CD4-positive, alpha-beta memory T cell (primary cell): ENCODE measurements at regions not wholly inside any gene's neighbourhood (a gene's known extent, or its start where the extent isn't known, plus 50 kb on each side); places are given as distances from the start of the nearest gene placed in this dataset.
"Not testable (repeated sequence)": the region's sequence is repeated elsewhere in the genome, so short reads cannot be mapped to it uniquely, and the experiment has no call there.

ENCODE experiments used
- CTCF ChIA-PET: fragments of 350-600 bp; sonication (Branson Sonifier 250); formaldehyde crosslinking; loops from one replicate; lab custom pipeline; 2021; ENCODE audit warnings: inconsistent platforms; ENCODE audit not compliant: partially characterized antibody; lab: Charles Lee
- POLR2A ChIA-PET: fragments of 350-600 bp; sonication (Branson Sonifier 250); formaldehyde crosslinking; loops from one replicate; lab custom pipeline; 2021; ENCODE audit not compliant: partially characterized antibody; lab: Charles Lee
- DNase-seq, 5 donors: peaks; one replicate each; pipeline versions ENCODE4 v3.0.0 to v3.0.0-alpha.2; 2020 to 2022; ENCODE audit warnings: mixed read lengths in 1 of 5
- H3K27ac ChIP-seq: one replicate; pipeline ENCODE4 v1.7.0; 2013; ENCODE audit warnings: low read depth, low read length
- H3K27me3 ChIP-seq: 2 replicates; pipeline ENCODE4 v1.7.0; 2013; ENCODE audit warnings: mild to moderate bottlenecking, low read length, moderate library complexity; ENCODE audit not compliant: insufficient read depth
- H3K36me3 ChIP-seq: 2 replicates; pipeline ENCODE4 v1.7.0; 2013; ENCODE audit warnings: mild to moderate bottlenecking, low read length, moderate library complexity; ENCODE audit not compliant: insufficient read depth
- H3K4me1 ChIP-seq: 2 replicates; pipeline ENCODE4 v1.7.0; 2013; ENCODE audit warnings: mild to moderate bottlenecking, low read length, moderate library complexity; ENCODE audit not compliant: insufficient read depth
- H3K4me3 ChIP-seq, 2 donors: one replicate each; pipeline ENCODE4 v1.7.0; 2013; ENCODE audit warnings: low read length in 2 of 2, mild to moderate bottlenecking in 1 of 2
- H3K9me3 ChIP-seq, 2 donors: one replicate each; pipeline ENCODE4 v1.7.0; 2013; ENCODE audit warnings: low read length in 2 of 2, control low read depth in 1 of 2; ENCODE audit not compliant: control insufficient read depth in 1 of 2
- H3K27ac Mint-ChIP-seq, 7 donors: one replicate each; pipeline ENCODE4 v1.8.0; 2020 to 2021; ENCODE audit warnings: mixed read lengths in 7 of 7, mild to moderate bottlenecking in 6 of 7, inconsistent platforms in 3 of 7, moderate library complexity in 3 of 7
- H3K27me3 Mint-ChIP-seq, 2 donors: one replicate each; pipeline ENCODE4 v1.8.0; 2020 to 2021; ENCODE audit warnings: mixed read lengths in 2 of 2
- H3K36me3 Mint-ChIP-seq, 2 donors: one replicate each; pipeline ENCODE4 v1.8.0; 2020 to 2021; ENCODE audit warnings: mixed read lengths in 2 of 2, inconsistent platforms in 1 of 2, mild to moderate bottlenecking in 1 of 2
- H3K4me1 Mint-ChIP-seq, 4 donors: one replicate each; pipeline ENCODE4 v1.8.0; 2020 to 2021; ENCODE audit warnings: mixed read lengths in 4 of 4, mild to moderate bottlenecking in 1 of 4
- H3K4me3 Mint-ChIP-seq, 8 donors: one replicate each; pipeline ENCODE4 v1.8.0; 2020 to 2021; ENCODE audit warnings: mixed read lengths in 8 of 8, mild to moderate bottlenecking in 7 of 8, moderate library complexity in 6 of 8, inconsistent platforms in 3 of 8
- H3K9me3 Mint-ChIP-seq, 8 donors: one replicate each; pipeline ENCODE4 v1.8.0; 2020 to 2021; ENCODE audit warnings: mixed read lengths in 8 of 8, mild to moderate bottlenecking in 5 of 8, inconsistent platforms in 3 of 8, moderate library complexity in 1 of 8
- intact Hi-C: fragments of 100-400 bp; cut with micrococcal nuclease; formaldehyde crosslinking; loops from one replicate; pipeline ENCODE4 v1.15.1; 2023

GRCh38 chr10:33921970-33922605 lies 587.6 kb upstream of the NRP1 start:
- H3K27me3 Mint-ChIP-seq = peaks cover 3 to 4% of the 10 kb centered on the region in 2 donors
- H3K36me3 ChIP-seq = no peaks in the 10 kb centered on the region
- intact Hi-C loops = no loop called here

DNA sequence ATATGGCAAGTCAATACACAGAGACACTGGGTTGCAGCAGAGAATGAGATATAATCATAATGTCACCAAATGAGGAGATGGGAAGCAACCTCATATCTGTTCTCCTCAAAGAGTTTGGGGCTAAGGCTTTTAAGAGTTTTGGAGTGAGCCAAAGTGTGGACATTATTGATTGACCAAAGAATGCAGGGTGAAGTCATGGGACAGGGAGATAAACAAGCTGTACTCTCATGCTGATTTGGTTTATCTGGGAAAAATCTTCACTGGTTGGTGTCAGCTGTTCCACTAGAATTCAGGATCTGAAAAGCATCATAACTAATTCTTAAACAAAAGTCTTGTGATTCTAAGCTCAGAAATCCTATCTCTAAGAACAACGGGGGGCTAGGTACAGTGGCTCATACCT lies 585.9 kb upstream of the NRP1 start:
- H3K4me3 ChIP-seq = no peak overlapping the region
- intact Hi-C loops = no loop called here
- H3K36me3 Mint-ChIP-seq = no peaks in the 10 kb centered on the region
- no peaks in the 10 kb centered on the region for H3K27me3 ChIP-seq
- H3K27me3 Mint-ChIP-seq = peaks cover 4 to 5% of the 10 kb centered on the region in 2 donors
- no peak overlapping the region for H3K27ac Mint-ChIP-seq
- no peaks in the 10 kb centered on the region for H3K9me3 ChIP-seq
- POLR2A ChIA-PET = no interaction called here
- no peak for DNase-seq
- no peaks in the 10 kb centered on the region for H3K4me1 Mint-ChIP-seq
- H3K27ac ChIP-seq = no peak overlapping the region
- no peak overlapping the region for H3K4me3 Mint-ChIP-seq
- H3K4me1 ChIP-seq = no peaks in the 10 kb centered on the region
- H3K36me3 ChIP-seq = no peaks in the 10 kb centered on the region
- H3K9me3 Mint-ChIP-seq = no peaks in the 10 kb centered on the region
- CTCF ChIA-PET = no interaction called here

More at GRCh38 chr10:33921970-33922605, 587.6 kb upstream of the NRP1 start:
- Histone ChIP-seq H3K27ac (no peak overlapping the region), H3K9me3 (no peaks in the 10 kb centered on the region), H3K4me3 (no peak overlapping the region), H3K4me1 (no peaks in the 10 kb centered on the region), H3K27me3 (no peaks in the 10 kb centered on the region)
- Mint-ChIP-seq H3K9me3 (peaks cover 0 to 2% (median 0%) of the 10 kb centered on the region in 8 donors), H3K36me3 (no peaks in the 10 kb centered on the region), H3K4me3 (no peak overlapping the region), H3K4me1 (no peaks in the 10 kb centered on the region), H3K27ac (no peak overlapping the region)
- CTCF ChIA-PET = no interaction called here
- no peak for DNase-seq
- POLR2A ChIA-PET = no interaction called here

- H3K4me3 ChIP-seq = no peak overlapping the region
- no peaks in the 10 kb centered on the region for H3K9me3 ChIP-seq
- no peak for DNase-seq
- no peaks in the 10 kb centered on the region for H3K36me3 ChIP-seq
- intact Hi-C loops = no loop called here
- Mint-ChIP-seq H3K36me3 (no peaks in the 10 kb centered on the region), H3K27me3 (peaks cover 4 to 6% of the 10 kb centered on the region in 2 donors), H3K9me3 (no peaks in the 10 kb centered on the region), H3K27ac (no peak overlapping the region), H3K4me1 (no peaks in the 10 kb centered on the region), H3K4me3 (no peak overlapping the region)
- H3K27ac ChIP-seq = no peak overlapping the region
- H3K4me1 ChIP-seq = no peaks in the 10 kb centered on the region
- H3K27me3 ChIP-seq = no peaks in the 10 kb centered on the region
- ChIA-PET CTCF (no interaction called here), POLR2A (no interaction called here)
Observed at GRCh38 chr10:33919244-33919643, 584.8 kb upstream of the NRP1 start.

DNA sequence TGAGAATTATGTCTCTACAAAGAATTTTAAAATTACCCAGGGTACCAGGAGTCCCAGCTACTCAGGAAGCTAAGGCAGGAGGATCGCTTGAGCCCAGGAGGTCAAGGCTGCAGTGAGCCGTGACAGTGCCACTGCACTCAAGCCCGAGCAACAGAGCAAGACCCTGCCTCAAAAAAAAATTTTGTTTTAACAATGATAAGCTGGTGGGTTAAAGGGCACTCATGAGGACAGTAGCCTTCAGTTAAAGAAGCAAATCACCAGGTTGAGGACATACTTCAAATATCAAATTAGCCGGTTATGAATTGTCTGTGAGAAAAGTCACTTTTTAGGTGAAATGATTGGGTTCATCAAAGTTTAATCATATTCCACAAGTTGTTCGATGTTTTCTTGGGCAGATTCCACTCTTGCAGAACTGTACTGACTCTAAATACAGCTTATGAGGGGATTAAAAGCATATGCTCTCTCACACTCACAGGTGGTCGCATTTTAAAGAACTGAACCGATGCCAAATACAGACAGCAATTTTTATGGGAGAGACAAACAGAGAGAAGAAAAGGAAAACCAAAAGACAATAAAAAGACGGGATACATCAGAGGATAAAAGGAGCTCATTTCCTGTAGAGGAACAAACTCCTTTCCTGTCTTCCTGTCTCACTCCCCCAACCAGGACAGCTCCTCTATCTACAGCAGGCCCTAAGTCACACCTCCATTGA lies 582.8 kb upstream of the NRP1 start:
- Histone ChIP-seq H3K9me3 (no peaks in the 10 kb centered on the region), H3K36me3 (no peaks in the 10 kb centered on the region), H3K4me3 (no peak overlapping the region), H3K27me3 (no peaks in the 10 kb centered on the region), H3K4me1 (no peaks in the 10 kb centered on the region), H3K27ac (no peak overlapping the region)
- Mint-ChIP-seq H3K4me1 (no peaks in the 10 kb centered on the region), H3K27me3 (peaks cover 9 to 10% of the 10 kb centered on the region in 2 donors), H3K36me3 (no peaks in the 10 kb centered on the region), H3K4me3 (no peak overlapping the region), H3K27ac (no peak overlapping the region), H3K9me3 (no peaks in the 10 kb centered on the region)
- no peak for DNase-seq
- CTCF ChIA-PET = interaction anchor here (1.6 kb wide), 1 partner anchor 13 kb away, joined by 3 read pairs; no protein-coding TSS in a partner anchor
- POLR2A ChIA-PET = no interaction called here
- intact Hi-C loops = no loop called here

- Histone ChIP-seq H3K27ac (no peak overlapping the region), H3K36me3 (no peaks in the 10 kb centered on the region), H3K4me3 (no peak overlapping the region), H3K27me3 (no peaks in the 10 kb centered on the region), H3K4me1 (no peaks in the 10 kb centered on the region), H3K9me3 (no peaks in the 10 kb centered on the region)
- Mint-ChIP-seq H3K27ac (no peak overlapping the region), H3K9me3 (peaks cover 0 to 2% (median 0%) of the 10 kb centered on the region in 8 donors), H3K27me3 (peaks cover 10 to 20% of the 10 kb centered on the region in 2 donors), H3K4me3 (no peak overlapping the region), H3K36me3 (no peaks in the 10 kb centered on the region), H3K4me1 (no peaks in the 10 kb centered on the region)
- CTCF ChIA-PET = no interaction called here
- intact Hi-C loops = no loop called here
- POLR2A ChIA-PET = no interaction called here
- DNase-seq = no peak
Observed at GRCh38 chr10:33914746-33915145, 580.3 kb upstream of the NRP1 start.

GRCh38 chr10:33913194-33913593 lies 578.7 kb upstream of the NRP1 start:
- Histone ChIP-seq H3K36me3 (no peaks in the 10 kb centered on the region), H3K27ac (no peak overlapping the region), H3K4me1 (no peaks in the 10 kb centered on the region), H3K9me3 (no peaks in the 10 kb centered on the region), H3K4me3 (no peak overlapping the region), H3K27me3 (no peaks in the 10 kb centered on the region)
- H3K4me1 Mint-ChIP-seq = no peaks in the 10 kb centered on the region
- no peak overlapping the region for H3K27ac Mint-ChIP-seq
- intact Hi-C loops = no loop called here
- DNase-seq = no peak
- H3K9me3 Mint-ChIP-seq = peaks cover 0 to 2% (median 0%) of the 10 kb centered on the region in 8 donors
- ChIA-PET CTCF (no interaction called here), POLR2A (no interaction called here)
- no peak overlapping the region for H3K4me3 Mint-ChIP-seq
- H3K36me3 Mint-ChIP-seq = no peaks in the 10 kb centered on the region
- H3K27me3 Mint-ChIP-seq = peaks cover 10 to 20% of the 10 kb centered on the region in 2 donors

DNA sequence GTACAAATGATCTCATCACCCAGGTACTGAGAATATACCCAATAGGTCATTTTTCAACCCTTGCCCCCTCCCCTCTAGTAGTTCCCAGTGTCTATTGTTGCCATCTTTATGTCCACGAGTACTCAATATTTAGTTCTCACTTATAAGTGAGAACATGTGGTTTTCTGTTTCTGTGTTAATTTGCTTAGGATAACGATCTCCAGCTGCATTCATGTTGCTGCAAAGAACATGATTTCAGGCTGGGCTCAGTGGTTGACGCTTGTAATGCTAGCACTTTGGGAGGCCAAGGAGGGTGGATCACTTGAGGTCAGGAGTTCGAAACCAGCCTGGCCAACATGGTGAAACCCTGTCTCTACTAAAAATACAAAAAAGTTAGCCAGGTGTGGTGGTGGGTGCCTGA lies 575.0 kb upstream of the NRP1 start:
- H3K9me3 ChIP-seq, H3K36me3 ChIP-seq, H3K36me3 Mint-ChIP-seq, H3K4me1 ChIP-seq, POLR2A ChIA-PET, H3K4me3 ChIP-seq, H3K9me3 Mint-ChIP-seq, H3K27me3 ChIP-seq, H3K27ac ChIP-seq, H3K4me3 Mint-ChIP-seq, DNase-seq, H3K4me1 Mint-ChIP-seq, intact Hi-C loops, CTCF ChIA-PET, H3K27ac Mint-ChIP-seq: not testable (repeated sequence)
- peaks cover 7 to 16% of the 10 kb centered on the region in 2 donors for H3K27me3 Mint-ChIP-seq
